ENCODE measurements at regions not wholly inside any gene's neighbourhood (a gene's known extent, or its start where the extent isn't known, plus 50 kb on each side); places are given as distances from the start of the nearest gene placed in this dataset.

DNA sequence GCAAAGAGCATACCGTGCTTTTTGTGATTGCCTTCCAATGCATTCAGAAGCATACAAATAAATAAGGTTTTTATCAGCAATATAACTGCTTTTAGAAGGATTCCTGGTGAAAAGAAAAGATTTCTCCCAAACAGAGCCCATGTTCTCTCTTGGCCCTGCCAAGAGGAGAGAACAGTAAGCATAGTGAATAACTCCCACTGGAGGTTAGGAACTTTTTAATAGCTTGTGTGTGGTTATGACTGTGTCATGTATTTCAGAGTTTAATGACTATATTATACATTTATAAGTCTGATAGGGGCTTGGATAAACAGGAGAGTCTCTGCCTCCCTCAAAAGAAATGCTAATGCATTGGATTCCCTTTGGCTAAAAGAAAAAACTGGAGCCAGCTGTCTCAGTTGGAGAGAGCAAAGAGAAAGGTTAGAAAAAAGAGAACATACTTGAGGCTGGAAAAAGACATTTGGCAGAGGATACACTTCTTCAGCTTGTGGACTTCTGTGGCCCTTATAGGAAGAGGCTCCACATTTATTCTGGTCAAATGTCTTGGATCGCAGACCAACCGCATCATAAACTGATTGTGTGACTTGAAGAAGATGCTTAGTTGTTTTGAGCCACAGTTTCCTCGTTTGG lies 63.0 kb upstream of the SPRED2 start:
- Histone ChIP-seq H3K79me2 (ENCODE audit: low read length) (no peaks in the 10 kb centered on the region), H3K9ac (ENCODE audit: low read length) (no peak overlapping the region), H3K27ac (ENCODE audit: low read length) (no peak overlapping the region), H3K27me3 (replicated peaks; ENCODE audit: insufficient read depth, low read length) (no peaks in the 10 kb centered on the region), H3K9me2 (replicated peaks; ENCODE audit: insufficient read depth, low read length) (no peaks in the 10 kb centered on the region), H3K4me3 (ENCODE audit: low read length) (no peak overlapping the region), H3K4me2 (ENCODE audit: low read depth, low read length) (no peak overlapping the region), H2AFZ (ENCODE audit: low read length) (no peak overlapping the region), H4K20me1 (ENCODE audit: insufficient read depth, low read length) (no peaks in the 10 kb centered on the region), H3K9me3 (replicated peaks; ENCODE audit: insufficient read depth, low read length) (no peaks in the 10 kb centered on the region), H3F3A (ENCODE audit: insufficient read depth, low read length) (no peaks in the 10 kb centered on the region), H3K4me1 (ENCODE audit: low read length) (no peaks in the 10 kb centered on the region), H3K36me3 (replicated peaks; ENCODE audit: insufficient read depth, low read length) (no peaks in the 10 kb centered on the region)
- TF ChIP-seq EZH2phosphoT487 (IDR thresholded peaks at IDR 0.05; ENCODE audit: low read length) (no peak), EZH2 (optimal IDR thresholded peaks at IDR 0.05; ENCODE audit: low read depth, low read length) (no peak)
- TF ChIP-seq, protein P1, sequence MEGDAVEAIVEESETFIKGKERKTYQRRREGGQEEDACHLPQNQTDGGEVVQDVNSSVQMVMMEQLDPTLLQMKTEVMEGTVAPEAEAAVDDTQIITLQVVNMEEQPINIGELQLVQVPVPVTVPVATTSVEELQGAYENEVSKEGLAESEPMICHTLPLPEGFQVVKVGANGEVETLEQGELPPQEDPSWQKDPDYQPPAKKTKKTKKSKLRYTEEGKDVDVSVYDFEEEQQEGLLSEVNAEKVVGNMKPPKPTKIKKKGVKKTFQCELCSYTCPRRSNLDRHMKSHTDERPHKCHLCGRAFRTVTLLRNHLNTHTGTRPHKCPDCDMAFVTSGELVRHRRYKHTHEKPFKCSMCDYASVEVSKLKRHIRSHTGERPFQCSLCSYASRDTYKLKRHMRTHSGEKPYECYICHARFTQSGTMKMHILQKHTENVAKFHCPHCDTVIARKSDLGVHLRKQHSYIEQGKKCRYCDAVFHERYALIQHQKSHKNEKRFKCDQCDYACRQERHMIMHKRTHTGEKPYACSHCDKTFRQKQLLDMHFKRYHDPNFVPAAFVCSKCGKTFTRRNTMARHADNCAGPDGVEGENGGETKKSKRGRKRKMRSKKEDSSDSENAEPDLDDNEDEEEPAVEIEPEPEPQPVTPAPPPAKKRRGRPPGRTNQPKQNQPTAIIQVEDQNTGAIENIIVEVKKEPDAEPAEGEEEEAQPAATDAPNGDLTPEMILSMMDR (IDR thresholded peaks at IDR 0.05; ENCODE audit: low read length), result no peak
- DNase-seq, result no peak

DNA sequence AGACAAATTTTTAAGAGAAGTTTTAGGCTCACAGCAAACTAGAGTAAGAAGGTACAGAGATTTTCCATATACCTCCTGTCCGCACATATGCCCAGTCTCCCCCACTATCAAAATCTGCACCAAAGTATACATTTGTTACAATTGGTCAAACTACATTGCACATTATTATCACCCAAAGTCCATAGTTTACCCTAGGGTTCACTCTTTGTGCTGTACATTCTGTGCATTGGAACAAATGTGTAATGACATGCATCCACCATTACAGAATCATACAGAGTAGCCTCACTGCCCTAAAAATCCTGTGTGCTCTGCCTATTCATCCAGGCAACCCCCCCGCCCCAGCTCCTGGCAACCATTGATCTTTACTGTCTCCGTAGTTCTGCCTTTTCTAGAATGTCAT lies 61.7 kb upstream of the SPRED2 start:
- Histone ChIP-seq H3K4me2 (ENCODE audit: low read depth, low read length) (no peak overlapping the region), H3K9me3 (replicated peaks; ENCODE audit: insufficient read depth, low read length) (no peaks in the 10 kb centered on the region), H3K27ac (ENCODE audit: low read length) (no peak overlapping the region), H2AFZ (ENCODE audit: low read length) (no peak overlapping the region), H3K9ac (ENCODE audit: low read length) (no peak overlapping the region), H3K4me1 (ENCODE audit: low read length) (no peaks in the 10 kb centered on the region), H3K9me2 (replicated peaks; ENCODE audit: insufficient read depth, low read length) (no peaks in the 10 kb centered on the region), H3K27me3 (replicated peaks; ENCODE audit: insufficient read depth, low read length) (no peaks in the 10 kb centered on the region), H3K4me3 (ENCODE audit: low read length) (no peak overlapping the region), H3K36me3 (replicated peaks; ENCODE audit: insufficient read depth, low read length) (no peaks in the 10 kb centered on the region), H3F3A (ENCODE audit: insufficient read depth, low read length) (no peaks in the 10 kb centered on the region), H3K79me2 (ENCODE audit: low read length) (no peaks in the 10 kb centered on the region), H4K20me1 (ENCODE audit: insufficient read depth, low read length) (no peaks in the 10 kb centered on the region)
- DNase-seq, result no peak
- TF ChIP-seq, protein P1 (IDR thresholded peaks at IDR 0.05; ENCODE audit: low read length), result no peak
- no peak for TF ChIP-seq EZH2 (optimal IDR thresholded peaks at IDR 0.05; ENCODE audit: low read depth, low read length)
- TF ChIP-seq EZH2phosphoT487 (IDR thresholded peaks at IDR 0.05; ENCODE audit: low read length), result no peak

DNA sequence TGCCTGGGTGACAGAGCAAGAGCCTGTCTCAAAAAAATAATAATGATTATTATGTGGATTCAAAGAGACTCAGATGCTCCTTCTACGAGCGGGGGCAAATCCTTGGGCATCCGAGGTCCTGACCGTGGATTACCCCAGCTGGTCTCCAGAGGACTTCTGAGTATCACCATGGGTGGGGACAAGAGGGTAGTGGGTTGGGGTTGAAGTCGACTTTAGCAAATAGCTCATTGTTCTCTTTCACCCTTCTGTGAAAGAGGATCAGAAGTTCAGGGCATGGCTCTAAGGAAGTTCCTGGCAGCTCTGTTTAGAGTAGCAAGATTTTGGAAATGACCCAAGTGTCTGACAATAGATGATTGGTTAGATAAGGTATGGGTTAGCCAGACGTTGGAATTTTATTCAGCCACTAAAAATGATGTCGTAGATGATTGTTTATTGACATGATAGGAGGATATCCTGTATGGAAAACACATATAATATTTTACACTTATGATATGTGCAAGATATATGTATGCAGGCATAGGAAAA lies 59.0 kb upstream of the SPRED2 start:
- H3K27ac ChIP-seq (ENCODE audit: low read length), result no peak overlapping the region
- no peak overlapping the region for H3K4me3 ChIP-seq (ENCODE audit: low read length)
- H3K79me2 ChIP-seq (ENCODE audit: low read length), result no peaks in the 10 kb centered on the region
- no peak overlapping the region for H2AFZ ChIP-seq (ENCODE audit: low read length)
- no peak overlapping the region for H3K9ac ChIP-seq (ENCODE audit: low read length)
- no peaks in the 10 kb centered on the region for H3K27me3 ChIP-seq (replicated peaks; ENCODE audit: insufficient read depth, low read length)
- H3K36me3 ChIP-seq (replicated peaks; ENCODE audit: insufficient read depth, low read length), result no peaks in the 10 kb centered on the region
- H3F3A ChIP-seq (ENCODE audit: insufficient read depth, low read length), result no peaks in the 10 kb centered on the region
- no peak for DNase-seq
- no peaks in the 10 kb centered on the region for H3K9me2 ChIP-seq (replicated peaks; ENCODE audit: insufficient read depth, low read length)
- no peaks in the 10 kb centered on the region for H3K9me3 ChIP-seq (replicated peaks; ENCODE audit: insufficient read depth, low read length)
- no peaks in the 10 kb centered on the region for H4K20me1 ChIP-seq (ENCODE audit: insufficient read depth, low read length)
- TF ChIP-seq, protein P1 (IDR thresholded peaks at IDR 0.05; ENCODE audit: low read length), result no peak
- no peak for TF ChIP-seq EZH2 (optimal IDR thresholded peaks at IDR 0.05; ENCODE audit: low read depth, low read length)
- no peak for TF ChIP-seq EZH2phosphoT487 (IDR thresholded peaks at IDR 0.05; ENCODE audit: low read length)
- no peak overlapping the region for H3K4me2 ChIP-seq (ENCODE audit: low read depth, low read length)
- H3K4me1 ChIP-seq (ENCODE audit: low read length), result no peaks in the 10 kb centered on the region
